Astrocyte of the spinal cord (primary cell): ENCODE measurements at regions not wholly inside any gene's neighbourhood (a gene's known extent, or its start where the extent isn't known, plus 50 kb on each side); places are given as distances from the start of the nearest gene placed in this dataset.

Experiments
- DNase-seq: peaks from one replicate; pipeline ENCODE4 v3.0.0; 2011; ENCODE audit warnings: low read depth, low spot score
- H3K4me3 ChIP-seq: 2 replicates; pipeline ENCODE4 v1.5.1; 2011; ENCODE audit warnings: low read depth, mild to moderate bottlenecking, low read length, moderate library complexity
- in situ Hi-C: cut with HindIII; loops from 2 replicates; pipeline ENCODE4 v1.10.0; 2017; ENCODE audit warnings: low sequenced_read_pairs
- TF ChIP-seq, protein P1 (sequence below): IDR thresholded peaks from 2 replicates; pipeline ENCODE4 v1.5.1; 2012; ENCODE audit warnings: low read depth, mild to moderate bottlenecking, low read length, inconsistent platforms

DNA sequence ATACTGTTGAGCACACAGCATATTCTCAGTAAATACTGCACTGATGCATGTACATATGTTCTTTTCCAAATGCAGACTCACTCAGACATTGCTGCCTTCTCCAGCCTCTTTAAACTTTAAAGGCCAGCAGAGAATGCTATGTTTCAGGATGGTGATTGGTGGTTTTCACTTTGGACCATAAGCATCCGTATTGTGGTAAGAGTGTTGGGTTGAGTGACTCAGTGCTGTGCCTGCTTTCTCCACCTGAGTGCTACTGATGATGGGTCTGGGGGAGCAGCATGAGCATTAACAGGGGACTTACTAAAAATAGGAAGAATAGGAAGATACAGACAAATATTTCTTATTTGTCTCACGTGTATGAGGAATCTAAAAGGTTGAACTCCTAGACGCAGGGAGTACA, 56.3 kb upstream of the ZNF92 start:
- in situ Hi-C loops, result no loop called here
- TF ChIP-seq, protein P1, sequence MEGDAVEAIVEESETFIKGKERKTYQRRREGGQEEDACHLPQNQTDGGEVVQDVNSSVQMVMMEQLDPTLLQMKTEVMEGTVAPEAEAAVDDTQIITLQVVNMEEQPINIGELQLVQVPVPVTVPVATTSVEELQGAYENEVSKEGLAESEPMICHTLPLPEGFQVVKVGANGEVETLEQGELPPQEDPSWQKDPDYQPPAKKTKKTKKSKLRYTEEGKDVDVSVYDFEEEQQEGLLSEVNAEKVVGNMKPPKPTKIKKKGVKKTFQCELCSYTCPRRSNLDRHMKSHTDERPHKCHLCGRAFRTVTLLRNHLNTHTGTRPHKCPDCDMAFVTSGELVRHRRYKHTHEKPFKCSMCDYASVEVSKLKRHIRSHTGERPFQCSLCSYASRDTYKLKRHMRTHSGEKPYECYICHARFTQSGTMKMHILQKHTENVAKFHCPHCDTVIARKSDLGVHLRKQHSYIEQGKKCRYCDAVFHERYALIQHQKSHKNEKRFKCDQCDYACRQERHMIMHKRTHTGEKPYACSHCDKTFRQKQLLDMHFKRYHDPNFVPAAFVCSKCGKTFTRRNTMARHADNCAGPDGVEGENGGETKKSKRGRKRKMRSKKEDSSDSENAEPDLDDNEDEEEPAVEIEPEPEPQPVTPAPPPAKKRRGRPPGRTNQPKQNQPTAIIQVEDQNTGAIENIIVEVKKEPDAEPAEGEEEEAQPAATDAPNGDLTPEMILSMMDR, result no peak
- no peak for DNase-seq
- no peak overlapping the region for H3K4me3 ChIP-seq

DNA sequence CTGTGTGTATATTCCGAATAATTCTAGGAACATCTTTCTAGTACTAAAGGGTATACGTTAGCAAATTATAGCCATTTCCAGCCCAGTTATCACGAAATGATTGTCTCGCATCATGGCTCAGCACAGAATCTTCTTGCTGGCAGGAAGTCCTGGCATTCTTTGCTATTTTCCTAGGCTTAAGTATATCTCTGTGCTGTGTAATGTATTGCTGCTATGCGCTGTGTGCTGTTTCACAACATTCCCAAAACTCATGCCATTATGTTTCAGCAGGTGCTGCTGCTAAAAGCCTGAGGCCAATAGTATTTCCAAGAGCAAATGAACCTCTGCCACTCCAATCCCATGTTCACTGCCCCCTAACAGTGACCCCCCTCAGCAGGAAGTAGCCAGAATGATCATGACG, 62.9 kb upstream of the ZNF92 start:
- TF ChIP-seq, protein P1, result no peak
- no peak for DNase-seq
- in situ Hi-C loops, result no loop called here
- H3K4me3 ChIP-seq, result no peak overlapping the region

DNA sequence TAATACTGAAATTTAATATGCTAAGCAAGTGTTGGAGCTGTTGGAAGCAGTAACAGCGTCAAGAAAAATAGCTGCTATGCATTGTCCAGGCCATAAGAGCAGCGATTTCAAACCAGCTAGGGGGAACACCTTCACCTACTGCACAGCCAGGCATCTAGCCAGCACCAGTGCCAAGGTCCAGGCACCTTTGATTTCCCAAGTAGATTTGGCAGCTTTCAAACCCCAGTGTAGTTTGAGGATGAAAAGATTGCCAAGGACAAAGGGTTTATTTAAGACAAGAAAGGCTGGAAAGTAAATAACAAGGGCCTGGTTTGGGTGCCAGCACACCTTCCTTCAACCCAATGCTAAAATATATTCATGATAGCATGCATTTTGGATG, 65.4 kb upstream of the ZNF92 start:
- TF ChIP-seq, protein P1, result no peak
- H3K4me3 ChIP-seq, result no peak overlapping the region
- in situ Hi-C loops, result no loop called here
- DNase-seq, result no peak

DNA sequence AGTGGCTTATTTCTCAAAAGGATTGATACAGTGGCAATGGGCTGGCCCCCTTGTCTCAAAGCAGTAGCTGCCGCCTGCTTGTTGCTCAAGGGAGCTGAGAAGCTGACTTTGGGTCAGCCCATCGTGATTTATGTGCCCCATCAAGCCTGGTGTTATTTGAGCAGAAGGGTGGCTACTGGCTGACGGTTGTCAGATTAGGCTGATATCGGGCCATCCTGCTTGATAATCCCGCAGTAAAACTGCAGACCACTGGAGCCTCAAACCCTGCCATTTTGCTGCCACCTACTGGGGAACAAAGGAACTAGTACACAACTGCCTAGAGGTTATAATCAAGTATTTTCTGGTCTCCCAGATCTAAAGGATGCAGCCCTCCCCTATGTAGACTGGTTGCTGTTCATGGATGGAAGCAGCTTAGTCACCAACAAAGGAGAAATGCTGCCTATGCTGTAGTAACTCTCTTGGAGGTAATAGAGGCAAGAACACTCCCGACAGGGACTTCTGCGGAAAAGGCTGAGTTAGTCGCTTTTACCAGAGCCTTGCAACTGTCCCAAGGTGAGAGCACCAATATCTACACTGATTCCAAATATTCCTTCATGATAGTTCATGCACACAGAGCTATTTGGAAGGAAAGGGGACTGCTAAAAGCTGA, 65.9 kb upstream of the ZNF92 start:
- no peak overlapping the region for H3K4me3 ChIP-seq

DNA sequence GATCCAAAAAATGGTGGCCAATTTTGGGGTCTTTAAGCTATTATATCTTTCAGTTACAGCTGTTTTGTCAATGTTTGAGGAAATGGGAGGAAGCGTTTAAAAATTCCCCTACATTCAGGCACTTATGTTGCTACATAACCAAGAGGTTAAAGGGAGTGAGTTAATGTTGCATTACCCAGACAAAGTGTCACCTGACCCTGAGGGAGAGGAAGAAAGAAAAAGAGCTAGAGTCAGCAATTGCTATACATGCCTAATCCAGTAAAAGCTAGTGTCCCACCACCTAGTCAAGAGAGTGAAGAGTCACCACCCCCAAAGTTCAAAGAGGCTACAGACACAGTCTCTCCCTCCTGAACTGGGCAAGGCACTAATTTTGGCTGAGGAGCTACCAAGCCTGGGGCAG, 69.5 kb upstream of the ZNF92 start:
- TF ChIP-seq, protein P1, result no peak
- in situ Hi-C loops, result no loop called here

More for the DNA sequence above, 65.9 kb upstream of the ZNF92 start:
- in situ Hi-C loops, result no loop called here
- peak; percentile 69 for DNase-seq
- TF ChIP-seq, protein P1, result peak; percentile 82

DNA sequence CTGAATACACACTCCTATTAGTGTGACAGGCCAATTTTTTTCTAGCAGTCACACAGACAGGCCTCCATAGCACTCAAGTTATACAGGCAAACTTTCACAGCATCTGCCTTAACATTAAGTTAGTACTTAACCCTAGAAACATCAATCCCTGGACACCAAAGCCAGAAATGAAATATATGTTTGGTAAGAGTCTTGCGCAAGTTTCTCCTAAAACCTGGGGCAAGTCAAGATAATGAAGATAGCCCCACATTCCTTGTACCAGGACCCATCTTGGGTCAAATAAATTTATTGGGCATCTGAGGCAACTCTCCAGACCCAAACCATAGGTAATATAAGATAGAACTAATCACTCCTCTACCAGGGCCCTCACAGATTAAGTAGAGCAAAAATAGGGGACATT, 70.8 kb upstream of the ZNF92 start:
- TF ChIP-seq, protein P1, result no peak
- in situ Hi-C loops, result no loop called here
- H3K4me3 ChIP-seq, result no peak overlapping the region
- DNase-seq, result no peak

More for the DNA sequence above, 69.5 kb upstream of the ZNF92 start:
- DNase-seq, result no peak
- no peak overlapping the region for H3K4me3 ChIP-seq

DNA sequence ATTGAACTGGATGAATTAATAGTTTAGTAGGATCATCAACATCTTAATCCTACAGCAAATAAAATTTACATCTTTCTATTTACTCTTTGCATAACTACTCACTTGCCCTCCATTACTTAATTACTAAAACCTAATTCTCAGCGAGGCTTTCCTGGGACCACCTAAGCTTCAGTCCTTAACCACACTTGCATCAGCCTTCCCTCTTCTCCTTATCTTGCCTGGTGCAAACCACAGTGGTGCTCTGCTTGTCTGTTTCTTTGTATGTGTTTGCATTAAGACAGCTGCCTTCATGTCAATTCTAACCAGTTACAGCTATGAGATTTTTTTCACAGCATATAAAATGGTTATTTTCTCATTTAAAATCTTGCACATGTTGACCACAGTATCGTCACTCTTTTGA, 72.6 kb upstream of the ZNF92 start:
- TF ChIP-seq, protein P1, result no peak
- no peak overlapping the region for H3K4me3 ChIP-seq
- in situ Hi-C loops, result no loop called here

More for the DNA sequence above, 72.6 kb upstream of the ZNF92 start:
- DNase-seq, result no peak
